A549 (cell line): ENCODE measurements at regions not wholly inside any gene's neighbourhood (a gene's known extent, or its start where the extent isn't known, plus 50 kb on each side); places are given as distances from the start of the nearest gene placed in this dataset.

Source experiments
- CEBPB ChIP-seq, 2 experiments: fragments of >200 bp in 1 of 2; sonication (Bioruptor Twin) in 1 of 2; formaldehyde crosslinking in 1 of 2; IDR thresholded peaks; 2 replicates each; pipeline ENCODE4 v1.6.1; 2012 to 2016
- EHMT2 ChIP-seq: fragments of 200-600 bp; sonication (generic); IDR thresholded peaks from 2 replicates; pipeline ENCODE4 v1.6.1; 2016; ENCODE audit warnings: antibody characterized with exemption, low read depth, mild to moderate bottlenecking, moderate library complexity
- EP300 ChIP-seq, 2 experiments: fragments of >200 bp; sonication (Bioruptor Twin); formaldehyde crosslinking; IDR thresholded peaks; 2 replicates in 1 of 2; 3 replicates in 1 of 2; pipeline ENCODE4 v1.6.1; 2016 to 2017
- JUNB ChIP-seq: fragments of >200 bp; sonication (Bioruptor Twin); formaldehyde crosslinking; IDR thresholded peaks from 2 replicates; pipeline ENCODE4 v1.6.1; 2016
- SREBF2 ChIP-seq: fragments of 450-650 bp; IDR thresholded peaks from 2 replicates; pipeline ENCODE4 v1.6.1; 2014; ENCODE audit warnings: mild to moderate bottlenecking, moderate library complexity
- TF ChIP-seq, protein P1 (sequence below): fragments of 200-600 bp; sonication (generic); IDR thresholded peaks from 2 replicates; pipeline ENCODE4 v1.6.1; 2016; ENCODE audit warnings: antibody characterized with exemption, mild to moderate bottlenecking, moderate library complexity
- TF ChIP-seq, protein P2 (sequence below): fragments of >200 bp; sonication (Bioruptor Twin); formaldehyde crosslinking; IDR thresholded peaks from 3 replicates; pipeline ENCODE4 v1.5.1; 2016

DNA sequence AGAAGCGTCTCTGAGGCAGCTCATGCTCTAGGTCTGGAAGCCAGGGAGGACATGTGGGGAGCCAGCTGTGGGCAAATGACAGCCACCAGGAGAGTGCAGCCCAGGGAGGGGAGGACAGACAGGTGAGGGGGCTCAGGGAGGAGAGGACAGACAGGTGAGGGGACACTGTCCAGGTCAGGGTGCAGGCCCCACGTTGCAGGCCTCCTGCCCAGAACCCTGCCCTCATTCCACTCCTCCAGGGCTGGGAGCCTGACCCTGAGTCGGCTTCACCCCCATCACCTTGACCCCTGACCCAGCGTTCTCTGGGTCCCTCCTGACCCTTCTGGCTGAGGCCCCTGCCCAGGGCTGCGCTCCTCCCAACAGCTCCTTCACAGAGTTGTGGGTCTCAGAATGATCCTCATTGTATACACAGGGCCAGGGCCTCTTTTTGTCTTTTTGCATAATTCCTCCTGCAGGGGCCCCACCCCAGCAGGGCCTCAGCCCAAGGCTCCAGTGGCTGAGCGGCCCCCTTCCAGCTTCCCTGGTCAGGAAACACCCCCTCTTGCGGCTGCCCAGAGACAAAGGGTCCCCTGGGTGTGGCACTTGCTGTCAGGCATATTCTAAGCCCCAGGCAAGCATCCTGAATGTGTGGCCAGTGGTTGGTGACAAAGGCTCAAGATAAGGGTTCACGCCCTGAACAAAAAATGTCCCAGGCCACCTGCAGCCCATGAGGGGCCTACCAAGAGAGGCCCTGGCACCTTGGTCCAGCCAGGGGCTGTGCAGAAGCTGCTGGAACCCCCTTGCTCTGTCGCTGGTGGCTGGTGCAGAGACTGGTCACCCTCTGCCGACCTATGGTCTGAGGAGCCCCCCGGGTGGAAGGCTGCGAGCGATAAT is 853.0 kb downstream of the BRD1 start:
- TF ChIP-seq EHMT2 (no peak), SREBF2 (no peak), EP300 (IDR thresholded peaks at IDR 0.05) (no peak), JUNB (no peak), CEBPB (IDR thresholded peaks at IDR 0.05) (no peak)
- TF ChIP-seq, protein P1, sequence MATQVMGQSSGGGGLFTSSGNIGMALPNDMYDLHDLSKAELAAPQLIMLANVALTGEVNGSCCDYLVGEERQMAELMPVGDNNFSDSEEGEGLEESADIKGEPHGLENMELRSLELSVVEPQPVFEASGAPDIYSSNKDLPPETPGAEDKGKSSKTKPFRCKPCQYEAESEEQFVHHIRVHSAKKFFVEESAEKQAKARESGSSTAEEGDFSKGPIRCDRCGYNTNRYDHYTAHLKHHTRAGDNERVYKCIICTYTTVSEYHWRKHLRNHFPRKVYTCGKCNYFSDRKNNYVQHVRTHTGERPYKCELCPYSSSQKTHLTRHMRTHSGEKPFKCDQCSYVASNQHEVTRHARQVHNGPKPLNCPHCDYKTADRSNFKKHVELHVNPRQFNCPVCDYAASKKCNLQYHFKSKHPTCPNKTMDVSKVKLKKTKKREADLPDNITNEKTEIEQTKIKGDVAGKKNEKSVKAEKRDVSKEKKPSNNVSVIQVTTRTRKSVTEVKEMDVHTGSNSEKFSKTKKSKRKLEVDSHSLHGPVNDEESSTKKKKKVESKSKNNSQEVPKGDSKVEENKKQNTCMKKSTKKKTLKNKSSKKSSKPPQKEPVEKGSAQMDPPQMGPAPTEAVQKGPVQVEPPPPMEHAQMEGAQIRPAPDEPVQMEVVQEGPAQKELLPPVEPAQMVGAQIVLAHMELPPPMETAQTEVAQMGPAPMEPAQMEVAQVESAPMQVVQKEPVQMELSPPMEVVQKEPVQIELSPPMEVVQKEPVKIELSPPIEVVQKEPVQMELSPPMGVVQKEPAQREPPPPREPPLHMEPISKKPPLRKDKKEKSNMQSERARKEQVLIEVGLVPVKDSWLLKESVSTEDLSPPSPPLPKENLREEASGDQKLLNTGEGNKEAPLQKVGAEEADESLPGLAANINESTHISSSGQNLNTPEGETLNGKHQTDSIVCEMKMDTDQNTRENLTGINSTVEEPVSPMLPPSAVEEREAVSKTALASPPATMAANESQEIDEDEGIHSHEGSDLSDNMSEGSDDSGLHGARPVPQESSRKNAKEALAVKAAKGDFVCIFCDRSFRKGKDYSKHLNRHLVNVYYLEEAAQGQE, result no peak
- TF ChIP-seq, protein P2, sequence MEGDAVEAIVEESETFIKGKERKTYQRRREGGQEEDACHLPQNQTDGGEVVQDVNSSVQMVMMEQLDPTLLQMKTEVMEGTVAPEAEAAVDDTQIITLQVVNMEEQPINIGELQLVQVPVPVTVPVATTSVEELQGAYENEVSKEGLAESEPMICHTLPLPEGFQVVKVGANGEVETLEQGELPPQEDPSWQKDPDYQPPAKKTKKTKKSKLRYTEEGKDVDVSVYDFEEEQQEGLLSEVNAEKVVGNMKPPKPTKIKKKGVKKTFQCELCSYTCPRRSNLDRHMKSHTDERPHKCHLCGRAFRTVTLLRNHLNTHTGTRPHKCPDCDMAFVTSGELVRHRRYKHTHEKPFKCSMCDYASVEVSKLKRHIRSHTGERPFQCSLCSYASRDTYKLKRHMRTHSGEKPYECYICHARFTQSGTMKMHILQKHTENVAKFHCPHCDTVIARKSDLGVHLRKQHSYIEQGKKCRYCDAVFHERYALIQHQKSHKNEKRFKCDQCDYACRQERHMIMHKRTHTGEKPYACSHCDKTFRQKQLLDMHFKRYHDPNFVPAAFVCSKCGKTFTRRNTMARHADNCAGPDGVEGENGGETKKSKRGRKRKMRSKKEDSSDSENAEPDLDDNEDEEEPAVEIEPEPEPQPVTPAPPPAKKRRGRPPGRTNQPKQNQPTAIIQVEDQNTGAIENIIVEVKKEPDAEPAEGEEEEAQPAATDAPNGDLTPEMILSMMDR, result no peak
